HG03103 (cell line): ENCODE measurements at regions not wholly inside any gene's neighbourhood (a gene's known extent, or its start where the extent isn't known, plus 50 kb on each side); places are given as distances from the start of the nearest gene placed in this dataset.

ENCODE experiments used
- ATAC-seq: cut with Tn5 transposase; IDR thresholded peaks from one replicate; pipeline ENCODE4 v1.9.1; 2021; ENCODE audit warnings: low read depth; ENCODE audit not compliant: unreplicated experiment

- ATAC-seq = no peak
Observed at GRCh38 chr1:82499022-82499421, 698.3 kb downstream of the ADGRL2 start.

- no peak for ATAC-seq
Observed at GRCh38 chr1:82494117-82494516, 693.4 kb downstream of the ADGRL2 start.

GRCh38 chr1:82492159-82492558, 691.4 kb downstream of the ADGRL2 start:
- no peak for ATAC-seq

GRCh38 chr1:82491301-82492048, 690.7 kb downstream of the ADGRL2 start:
- ATAC-seq = no peak

GRCh38 chr1:82487778-82488177, 687.0 kb downstream of the ADGRL2 start:
- ATAC-seq = no peak

- ATAC-seq = no peak
Observed at GRCh38 chr1:82486969-82487368, 686.2 kb downstream of the ADGRL2 start.

- ATAC-seq = no peak
Observed at GRCh38 chr1:82486468-82486867, 685.7 kb downstream of the ADGRL2 start.

GRCh38 chr1:82485591-82486369, 685.0 kb downstream of the ADGRL2 start:
- ATAC-seq = no peak

GRCh38 chr1:82483146-82483545, 682.4 kb downstream of the ADGRL2 start:
- no peak for ATAC-seq

- ATAC-seq = no peak
Observed at GRCh38 chr1:82478916-82479315, 678.2 kb downstream of the ADGRL2 start.

GRCh38 chr1:82472489-82473131, 671.9 kb downstream of the ADGRL2 start:
- ATAC-seq = no peak

GRCh38 chr1:82466891-82467290, 666.2 kb downstream of the ADGRL2 start:
- ATAC-seq = no peak

GRCh38 chr1:82466416-82466815, 665.7 kb downstream of the ADGRL2 start:
- ATAC-seq = no peak

GRCh38 chr1:82465024-82465423, 664.3 kb downstream of the ADGRL2 start:
- no peak for ATAC-seq

- no peak for ATAC-seq
Observed at GRCh38 chr1:82464362-82465001, 663.7 kb downstream of the ADGRL2 start.

- no peak for ATAC-seq
Observed at GRCh38 chr1:82463951-82464350, 663.2 kb downstream of the ADGRL2 start.

GRCh38 chr1:82462366-82462765, 661.6 kb downstream of the ADGRL2 start:
- ATAC-seq = no peak

- ATAC-seq = no peak
Observed at GRCh38 chr1:82455342-82455741, 654.6 kb downstream of the ADGRL2 start.

GRCh38 chr1:82454431-82454830, 653.7 kb downstream of the ADGRL2 start:
- ATAC-seq = no peak

- no peak for ATAC-seq
Observed at GRCh38 chr1:82453511-82454185, 652.9 kb downstream of the ADGRL2 start.
